ENCODE measurements at regions not wholly inside any gene's neighbourhood (a gene's known extent, or its start where the extent isn't known, plus 50 kb on each side); places are given as distances from the start of the nearest gene placed in this dataset.

DNA sequence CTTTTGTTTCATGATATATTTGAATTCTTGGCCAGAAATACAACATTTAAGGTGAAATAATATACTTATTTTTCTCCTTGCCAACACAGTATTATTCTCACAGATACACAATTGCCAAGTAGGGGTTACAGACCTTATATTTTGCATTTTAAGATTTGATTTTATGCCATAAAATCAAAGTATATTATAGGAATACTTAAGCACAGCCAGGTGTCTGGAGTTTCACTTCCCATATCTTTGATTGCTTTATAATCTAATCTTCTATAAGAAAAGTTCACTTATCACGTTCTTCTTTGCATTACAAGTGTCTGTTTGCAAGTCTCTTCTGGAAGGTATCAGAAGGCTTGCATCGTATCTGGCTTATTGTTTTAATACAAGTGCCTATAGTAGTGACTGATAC, 327.7 kb upstream of the MANEA start:
- DNase-seq (ENCODE audit: low read depth in 1 of 2, low spot score in 1 of 2), result no peak
- Histone ChIP-seq H3K27me3 (ENCODE audit: insufficient read depth, poor library complexity, severe bottlenecking) (no peaks in the 10 kb centered on the region), H3K4me3 (replicated peaks; ENCODE audit: insufficient read depth, low read length) (no peak overlapping the region), H3K27ac (replicated peaks) (no peak overlapping the region)
- TF ChIP-seq, protein P1, sequence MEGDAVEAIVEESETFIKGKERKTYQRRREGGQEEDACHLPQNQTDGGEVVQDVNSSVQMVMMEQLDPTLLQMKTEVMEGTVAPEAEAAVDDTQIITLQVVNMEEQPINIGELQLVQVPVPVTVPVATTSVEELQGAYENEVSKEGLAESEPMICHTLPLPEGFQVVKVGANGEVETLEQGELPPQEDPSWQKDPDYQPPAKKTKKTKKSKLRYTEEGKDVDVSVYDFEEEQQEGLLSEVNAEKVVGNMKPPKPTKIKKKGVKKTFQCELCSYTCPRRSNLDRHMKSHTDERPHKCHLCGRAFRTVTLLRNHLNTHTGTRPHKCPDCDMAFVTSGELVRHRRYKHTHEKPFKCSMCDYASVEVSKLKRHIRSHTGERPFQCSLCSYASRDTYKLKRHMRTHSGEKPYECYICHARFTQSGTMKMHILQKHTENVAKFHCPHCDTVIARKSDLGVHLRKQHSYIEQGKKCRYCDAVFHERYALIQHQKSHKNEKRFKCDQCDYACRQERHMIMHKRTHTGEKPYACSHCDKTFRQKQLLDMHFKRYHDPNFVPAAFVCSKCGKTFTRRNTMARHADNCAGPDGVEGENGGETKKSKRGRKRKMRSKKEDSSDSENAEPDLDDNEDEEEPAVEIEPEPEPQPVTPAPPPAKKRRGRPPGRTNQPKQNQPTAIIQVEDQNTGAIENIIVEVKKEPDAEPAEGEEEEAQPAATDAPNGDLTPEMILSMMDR (IDR thresholded peaks at IDR 0.05; ENCODE audit: insufficient read depth, low read length), result no peak
- TF ChIP-seq POLR2AphosphoS5 (IDR thresholded peaks at IDR 0.05; ENCODE audit: low read depth) (no peak), GABPA (IDR thresholded peaks at IDR 0.05; ENCODE audit: low read depth) (no peak)
- TF ChIP-seq, protein P2, sequence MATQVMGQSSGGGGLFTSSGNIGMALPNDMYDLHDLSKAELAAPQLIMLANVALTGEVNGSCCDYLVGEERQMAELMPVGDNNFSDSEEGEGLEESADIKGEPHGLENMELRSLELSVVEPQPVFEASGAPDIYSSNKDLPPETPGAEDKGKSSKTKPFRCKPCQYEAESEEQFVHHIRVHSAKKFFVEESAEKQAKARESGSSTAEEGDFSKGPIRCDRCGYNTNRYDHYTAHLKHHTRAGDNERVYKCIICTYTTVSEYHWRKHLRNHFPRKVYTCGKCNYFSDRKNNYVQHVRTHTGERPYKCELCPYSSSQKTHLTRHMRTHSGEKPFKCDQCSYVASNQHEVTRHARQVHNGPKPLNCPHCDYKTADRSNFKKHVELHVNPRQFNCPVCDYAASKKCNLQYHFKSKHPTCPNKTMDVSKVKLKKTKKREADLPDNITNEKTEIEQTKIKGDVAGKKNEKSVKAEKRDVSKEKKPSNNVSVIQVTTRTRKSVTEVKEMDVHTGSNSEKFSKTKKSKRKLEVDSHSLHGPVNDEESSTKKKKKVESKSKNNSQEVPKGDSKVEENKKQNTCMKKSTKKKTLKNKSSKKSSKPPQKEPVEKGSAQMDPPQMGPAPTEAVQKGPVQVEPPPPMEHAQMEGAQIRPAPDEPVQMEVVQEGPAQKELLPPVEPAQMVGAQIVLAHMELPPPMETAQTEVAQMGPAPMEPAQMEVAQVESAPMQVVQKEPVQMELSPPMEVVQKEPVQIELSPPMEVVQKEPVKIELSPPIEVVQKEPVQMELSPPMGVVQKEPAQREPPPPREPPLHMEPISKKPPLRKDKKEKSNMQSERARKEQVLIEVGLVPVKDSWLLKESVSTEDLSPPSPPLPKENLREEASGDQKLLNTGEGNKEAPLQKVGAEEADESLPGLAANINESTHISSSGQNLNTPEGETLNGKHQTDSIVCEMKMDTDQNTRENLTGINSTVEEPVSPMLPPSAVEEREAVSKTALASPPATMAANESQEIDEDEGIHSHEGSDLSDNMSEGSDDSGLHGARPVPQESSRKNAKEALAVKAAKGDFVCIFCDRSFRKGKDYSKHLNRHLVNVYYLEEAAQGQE (IDR thresholded peaks at IDR 0.05; ENCODE audit: insufficient replicate concordance, low read depth), result no peak

DNA sequence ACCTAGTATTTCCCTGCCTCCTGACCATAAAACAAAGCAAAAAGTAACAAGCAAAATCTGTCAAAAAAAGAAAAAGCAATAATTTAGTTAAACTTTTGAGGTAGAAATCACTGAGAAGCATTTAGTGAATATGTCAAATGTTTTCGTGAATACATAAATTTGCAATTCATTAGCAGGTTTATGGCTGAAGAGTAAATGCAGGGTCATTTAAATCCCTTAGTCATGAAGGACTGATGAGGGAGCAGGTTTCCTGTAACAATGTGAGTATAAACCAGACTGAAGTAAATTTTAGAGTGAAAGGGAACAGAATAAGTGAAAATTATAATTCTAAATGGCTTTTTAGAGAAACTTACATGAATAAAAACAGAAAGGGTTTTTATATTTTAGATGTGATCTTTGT, 313.5 kb upstream of the MANEA start:
- H3K4me3 ChIP-seq (replicated peaks; ENCODE audit: insufficient read depth, low read length), result no peak overlapping the region
- no peaks in the 10 kb centered on the region for H3K27me3 ChIP-seq (ENCODE audit: insufficient read depth, poor library complexity, severe bottlenecking)
- no peak for DNase-seq (ENCODE audit: low read depth in 1 of 2, low spot score in 1 of 2)
- no peak for TF ChIP-seq SPI1 (IDR thresholded peaks at IDR 0.05; ENCODE audit: borderline replicate concordance, low read depth)
- no peak for TF ChIP-seq GABPA (IDR thresholded peaks at IDR 0.05; ENCODE audit: low read depth)
- TF ChIP-seq POLR2AphosphoS5 (IDR thresholded peaks at IDR 0.05; ENCODE audit: low read depth), result no peak
- TF ChIP-seq, protein P2 (IDR thresholded peaks at IDR 0.05; ENCODE audit: insufficient replicate concordance, low read depth), result no peak
- TF ChIP-seq, protein P1 (IDR thresholded peaks at IDR 0.05; ENCODE audit: insufficient read depth, low read length), result no peak
- H3K27ac ChIP-seq (replicated peaks), result no peak overlapping the region

DNA sequence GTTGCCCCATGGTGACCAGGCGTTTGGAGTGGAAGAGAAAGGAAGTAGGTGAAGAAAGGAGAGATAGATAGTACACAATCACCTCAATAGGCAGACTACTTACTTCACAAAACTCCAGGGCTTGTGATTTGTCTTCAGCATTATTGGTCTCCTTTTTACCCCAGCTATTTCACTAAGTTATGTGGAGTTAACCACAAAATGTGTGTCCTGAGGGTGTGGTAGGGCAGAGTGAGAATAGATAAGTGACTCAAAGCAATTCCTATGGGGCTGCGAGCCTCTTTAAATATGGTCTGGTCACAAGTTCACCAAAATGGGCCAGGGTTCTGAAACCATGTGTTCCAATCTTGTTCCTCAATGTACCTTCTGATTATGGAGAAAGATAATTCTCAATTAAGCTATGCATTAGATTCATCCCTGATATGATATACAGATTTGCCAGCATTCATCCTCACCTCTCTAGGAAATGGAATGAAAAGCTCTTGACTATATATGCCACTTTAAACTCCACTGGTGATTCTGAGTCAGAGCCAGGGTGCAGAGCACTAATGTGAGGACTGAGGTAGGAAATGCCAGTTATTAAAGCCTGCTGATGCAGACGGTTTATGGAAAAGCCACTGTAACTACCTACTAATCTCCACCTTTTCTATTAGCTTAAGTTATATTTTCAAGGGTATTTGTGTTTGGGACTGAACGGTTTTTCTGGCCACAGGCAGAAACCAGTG, 310.6 kb upstream of the MANEA start:
- no peak for DNase-seq (ENCODE audit: low read depth in 1 of 2, low spot score in 1 of 2)
- H3K27me3 ChIP-seq (ENCODE audit: insufficient read depth, poor library complexity, severe bottlenecking), result no peaks in the 10 kb centered on the region
- H3K27ac ChIP-seq (replicated peaks), result no peak overlapping the region
- TF ChIP-seq POLR2AphosphoS5 (IDR thresholded peaks at IDR 0.05; ENCODE audit: low read depth) (no peak), SPI1 (IDR thresholded peaks at IDR 0.05; ENCODE audit: borderline replicate concordance, low read depth) (no peak), GABPA (IDR thresholded peaks at IDR 0.05; ENCODE audit: low read depth) (no peak)
- TF ChIP-seq, protein P1 (IDR thresholded peaks at IDR 0.05; ENCODE audit: insufficient read depth, low read length), result no peak
- TF ChIP-seq, protein P2 (IDR thresholded peaks at IDR 0.05; ENCODE audit: insufficient replicate concordance, low read depth), result no peak
- H3K4me3 ChIP-seq (replicated peaks; ENCODE audit: insufficient read depth, low read length), result no peak overlapping the region
